Ovary (tissue), 7 donors: ENCODE measurements at regions not wholly inside any gene's neighbourhood (a gene's known extent, or its start where the extent isn't known, plus 50 kb on each side); places are given as distances from the start of the nearest gene placed in this dataset.

Experiments
- DNase-seq, 5 donors: peaks; one replicate each; pipeline ENCODE4 v3.0.0-alpha.2; 2019 to 2020
- H3K27ac ChIP-seq, 2 donors: fragments of 200-600 bp; one replicate each; pipeline versions ENCODE4 v1.5.1 to v1.8.0; 2019 to 2022
- H3K27me3 ChIP-seq: fragments of 200-600 bp; one replicate; pipeline ENCODE4 v1.8.0; 2022
- H3K36me3 ChIP-seq: fragments of 200-600 bp; sonication (generic); one replicate; pipeline ENCODE4 v1.5.1; 2019
- H3K4me1 ChIP-seq: one replicate; pipeline ENCODE4 v1.8.1; 2013; ENCODE audit warnings: mild to moderate bottlenecking, moderate library complexity; ENCODE audit not compliant: insufficient read depth
- H3K4me3 ChIP-seq: fragments of 200-600 bp; sonication (generic); one replicate; pipeline ENCODE4 v1.5.1; 2017
- H3K9me3 ChIP-seq, 2 donors: fragments of 200-600 bp in 1 of 2; sonication (generic) in 1 of 2; one replicate each; pipeline versions ENCODE4 v1.5.1 to v1.8.1; 2013 to 2019; ENCODE audit warnings: mild to moderate bottlenecking in 1 of 2, moderate library complexity in 1 of 2
- EP300 ChIP-seq: sonication (generic); formaldehyde crosslinking; IDR thresholded peaks from one replicate; pipeline ENCODE4 v1.6.1; 2017; ENCODE audit warnings: antibody characterized with exemption
- POLR2A ChIP-seq: fragments of 450-650 bp; IDR thresholded peaks from one replicate; pipeline ENCODE4 v1.6.1; 2017; ENCODE audit warnings: antibody characterized with exemption, mild to moderate bottlenecking, moderate library complexity
- WGBS, 3 donors: extraction: QIAGEN DNeasy Blood & Tissue Kit in 1 of 3; methylation state at CpG; one replicate each; pipeline versions ENCODE4 v1.1.5 to v1.1.7; 2013 to 2017; 5-methylcytosine and 5-hydroxymethylcytosine counted together
- intact Hi-C, 4 donors: fragments of 100-400 bp; cut with DNase I; formaldehyde crosslinking; loops; one replicate each; pipeline versions ENCODE4 v1.11.0 to v1.15.1; 2022 to 2023
- TF ChIP-seq, protein P1 (sequence below), 3 donors: fragments of 450-650 bp in 2 of 3; fragments of 200-600 bp in 1 of 3; IDR thresholded peaks; one replicate each; pipeline versions ENCODE4 v1.5.1 to v1.8.0; 2016 to 2022; ENCODE audit warnings: antibody characterized with exemption in 3 of 3, mild to moderate bottlenecking in 1 of 3
- donor health status: DM: no; HTN: no; CAD: no; lungs with moderate emphysema.
- donor health status: DM: no; HTN: no; CAD: no.
- donor health status: Bipolar disorder and iron deficiency.
- donor health status: DM: no; HTN: no; CAD: no.
- donor health status: DM: yes; HTN: yes; CAD: no.

DNA sequence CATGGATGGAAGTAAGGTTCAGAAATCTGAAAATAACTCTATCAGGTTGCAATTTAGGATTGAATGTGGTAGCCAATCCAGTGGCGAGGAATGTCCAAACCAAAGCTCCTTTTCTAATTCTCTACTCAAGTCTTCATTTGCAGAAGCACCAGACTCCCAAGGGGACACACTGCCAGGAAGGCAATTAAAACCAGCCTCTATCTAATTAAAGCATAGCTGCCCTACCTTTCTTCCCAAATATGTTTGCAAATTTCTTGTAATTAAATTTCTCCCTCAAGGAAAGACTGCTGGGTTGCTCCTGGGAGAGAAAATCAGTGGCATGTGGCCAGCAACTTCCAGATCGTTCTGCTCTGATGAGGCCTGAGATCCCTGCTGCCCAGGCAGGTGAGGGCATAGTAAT lies 153.4 kb upstream of the MCTP2 start:
- no peaks in the 10 kb centered on the region for H3K4me1 ChIP-seq
- intact Hi-C loops: no loop called here
- WGBS, 3 donors: 73 to 80% (median 79%) methylated on average over 2 of the region's 2 CpGs
- no peak overlapping the region for H3K4me3 ChIP-seq
- no peaks in the 10 kb centered on the region for H3K9me3 ChIP-seq
- no peak for DNase-seq
- H3K36me3 ChIP-seq: no peaks in the 10 kb centered on the region
- TF ChIP-seq EP300: no peak
- no peak for TF ChIP-seq POLR2A
- TF ChIP-seq, protein P1, sequence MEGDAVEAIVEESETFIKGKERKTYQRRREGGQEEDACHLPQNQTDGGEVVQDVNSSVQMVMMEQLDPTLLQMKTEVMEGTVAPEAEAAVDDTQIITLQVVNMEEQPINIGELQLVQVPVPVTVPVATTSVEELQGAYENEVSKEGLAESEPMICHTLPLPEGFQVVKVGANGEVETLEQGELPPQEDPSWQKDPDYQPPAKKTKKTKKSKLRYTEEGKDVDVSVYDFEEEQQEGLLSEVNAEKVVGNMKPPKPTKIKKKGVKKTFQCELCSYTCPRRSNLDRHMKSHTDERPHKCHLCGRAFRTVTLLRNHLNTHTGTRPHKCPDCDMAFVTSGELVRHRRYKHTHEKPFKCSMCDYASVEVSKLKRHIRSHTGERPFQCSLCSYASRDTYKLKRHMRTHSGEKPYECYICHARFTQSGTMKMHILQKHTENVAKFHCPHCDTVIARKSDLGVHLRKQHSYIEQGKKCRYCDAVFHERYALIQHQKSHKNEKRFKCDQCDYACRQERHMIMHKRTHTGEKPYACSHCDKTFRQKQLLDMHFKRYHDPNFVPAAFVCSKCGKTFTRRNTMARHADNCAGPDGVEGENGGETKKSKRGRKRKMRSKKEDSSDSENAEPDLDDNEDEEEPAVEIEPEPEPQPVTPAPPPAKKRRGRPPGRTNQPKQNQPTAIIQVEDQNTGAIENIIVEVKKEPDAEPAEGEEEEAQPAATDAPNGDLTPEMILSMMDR (IDR thresholded peaks at IDR 0.05): no peak
- no peaks in the 10 kb centered on the region for H3K27me3 ChIP-seq
- no peak overlapping the region for H3K27ac ChIP-seq

DNA sequence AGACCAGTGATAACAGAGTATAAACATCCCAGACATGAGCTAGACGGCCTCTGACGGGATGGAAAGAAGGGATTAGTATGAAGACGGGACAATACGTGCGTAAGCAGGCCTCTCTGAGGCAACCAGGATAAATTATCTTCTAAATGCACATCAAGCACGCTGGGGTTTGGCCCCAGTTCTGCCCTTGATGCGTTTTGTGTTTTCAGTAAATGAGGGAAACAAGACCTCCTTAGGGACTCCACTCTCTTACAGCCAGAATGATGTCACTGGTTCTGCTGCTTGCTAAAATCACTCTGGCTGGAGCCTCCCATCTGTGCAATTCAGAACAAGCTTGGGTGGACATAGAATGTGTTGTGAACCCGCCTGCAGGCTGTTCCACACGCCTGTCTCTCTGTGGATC lies 156.0 kb upstream of the MCTP2 start:
- peak; percentile 57 to 90 (median 59) for DNase-seq
- Histone ChIP-seq H3K9me3 (no peaks in the 10 kb centered on the region), H3K4me3 (no peak overlapping the region), H3K36me3 (no peaks in the 10 kb centered on the region), H3K4me1 (no peaks in the 10 kb centered on the region), H3K27me3 (no peaks in the 10 kb centered on the region), H3K27ac (no peak overlapping the region)
- intact Hi-C loops: no loop called here
- TF ChIP-seq, protein P1 (IDR thresholded peaks at IDR 0.05): no peak
- peak; percentile 88 for TF ChIP-seq EP300
- WGBS, 3 donors: 9 to 17% (median 14%) methylated on average over 9 of the region's 9 CpGs

DNA sequence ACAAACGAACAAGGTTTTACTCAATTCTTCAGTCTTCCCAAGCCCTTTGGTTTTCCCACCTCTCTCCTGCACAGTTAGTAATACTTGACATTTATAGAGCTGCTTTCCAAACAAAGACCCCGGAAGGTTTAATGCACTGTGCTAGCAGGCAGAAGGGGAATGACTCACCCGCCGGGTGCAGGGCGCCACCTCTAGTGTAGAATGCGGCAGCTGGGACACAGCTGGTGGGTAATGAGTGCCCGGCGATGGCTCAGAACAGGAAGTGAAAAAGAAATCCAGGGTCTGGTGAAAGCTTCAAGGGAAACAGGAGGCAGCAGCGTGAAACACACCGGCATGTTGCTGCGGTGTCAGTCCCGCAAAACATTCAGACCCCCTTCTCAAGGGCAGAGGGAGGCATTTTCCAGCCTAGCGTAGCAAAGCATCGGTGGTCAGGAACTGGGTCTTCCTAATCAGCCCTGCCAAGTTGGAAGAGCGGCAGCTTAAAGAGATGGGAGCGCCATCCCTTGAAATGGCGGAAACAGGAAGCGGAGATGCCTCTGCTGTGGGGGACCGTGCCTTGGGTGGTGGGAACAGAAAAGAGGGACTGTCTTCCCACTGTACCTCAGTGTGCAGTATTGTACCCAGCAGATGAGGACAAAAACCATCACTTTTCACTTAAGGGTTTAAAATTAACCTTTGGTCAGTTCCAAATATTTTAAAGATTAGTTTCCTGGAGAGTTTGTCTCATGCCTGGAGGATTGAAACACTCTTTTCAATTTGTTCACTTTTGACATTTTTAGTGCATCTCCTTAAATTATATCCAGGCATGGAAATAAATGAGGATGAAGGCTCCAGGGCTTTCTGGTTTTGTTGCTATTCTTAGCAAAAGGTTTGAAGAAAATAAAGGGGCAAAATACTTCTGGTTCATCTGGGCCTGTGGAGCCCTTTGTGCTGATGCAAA lies 160.7 kb upstream of the MCTP2 start:
- peak in 1 of 5 donors; percentile 22 for DNase-seq

DNA sequence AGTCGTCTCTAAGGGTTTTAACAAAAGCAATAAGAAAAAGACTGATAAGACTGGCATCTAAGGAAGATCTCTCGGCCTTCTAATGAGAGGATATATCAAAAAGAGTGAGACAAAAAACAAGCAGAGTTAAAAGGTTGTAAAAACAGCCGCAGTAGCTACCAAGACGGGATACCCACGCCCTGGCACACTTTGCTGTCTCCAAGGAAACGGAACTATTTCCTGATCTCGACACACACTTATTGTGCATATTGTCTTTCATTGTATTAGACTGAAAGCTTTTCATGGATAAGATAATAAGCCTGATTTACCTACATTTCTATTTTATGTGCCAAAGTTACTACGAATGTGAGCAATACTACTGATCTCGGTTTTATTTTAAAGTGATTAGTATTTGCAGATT lies 161.5 kb upstream of the MCTP2 start:
- H3K36me3 ChIP-seq: no peaks in the 10 kb centered on the region
- no peak overlapping the region for H3K4me3 ChIP-seq
- 69 to 80% (median 70%) methylated on average over 9 of the region's 9 CpGs for WGBS, 3 donors
- no peaks in the 10 kb centered on the region for H3K9me3 ChIP-seq
- intact Hi-C loops: no loop called here
- H3K4me1 ChIP-seq: no peaks in the 10 kb centered on the region
- H3K27me3 ChIP-seq: no peaks in the 10 kb centered on the region
- no peak overlapping the region for H3K27ac ChIP-seq
- TF ChIP-seq, protein P1 (IDR thresholded peaks at IDR 0.05): no peak
- no peak for TF ChIP-seq EP300
- TF ChIP-seq POLR2A: no peak
- no peak for DNase-seq

More for the DNA sequence above, 160.7 kb upstream of the MCTP2 start:
- H3K9me3 ChIP-seq: no peaks in the 10 kb centered on the region
- no peaks in the 10 kb centered on the region for H3K36me3 ChIP-seq
- H3K27ac ChIP-seq: no peak overlapping the region
- no peaks in the 10 kb centered on the region for H3K27me3 ChIP-seq
- intact Hi-C loops: no loop called here
- H3K4me3 ChIP-seq: no peak overlapping the region
- TF ChIP-seq EP300: no peak
- no peak for TF ChIP-seq POLR2A
- TF ChIP-seq, protein P1 (IDR thresholded peaks at IDR 0.05): no peak
- 60 to 79% (median 67%) methylated on average over 19 of the region's 19 CpGs for WGBS, 3 donors
- H3K4me1 ChIP-seq: no peaks in the 10 kb centered on the region
